Calu3 (cell line): ENCODE measurements at regions not wholly inside any gene's neighbourhood (a gene's known extent, or its start where the extent isn't known, plus 50 kb on each side); places are given as distances from the start of the nearest gene placed in this dataset.

Experiments used
- BruUV-seq: library from RNA; stranded (reverse); fragments of 400-500 nt; replicated peaks from 2 replicates; lab custom pipeline; 2021; lab: Mats Ljungman, UMichigan
- CTCF ChIA-PET: fragments of 300-600 bp; sonication (Branson Sonifier 250); formaldehyde crosslinking; loops from one replicate; lab custom pipeline; 2022; ENCODE audit warnings: antibody characterized with exemption; lab: Charles Lee
- DNase-seq: peaks from one replicate; pipeline ENCODE4 v3.0.0; 2022
- H3K27ac Mint-ChIP-seq: one replicate; pipeline ENCODE4 v1.8.0; 2022; ENCODE audit warnings: mixed read lengths; ENCODE audit not compliant: unreplicated experiment
- H3K27me3 Mint-ChIP-seq: one replicate; pipeline ENCODE4 v1.8.0; 2022; ENCODE audit warnings: mixed read lengths; ENCODE audit not compliant: unreplicated experiment
- H3K36me3 Mint-ChIP-seq: one replicate; pipeline ENCODE4 v1.8.0; 2022; ENCODE audit warnings: mild to moderate bottlenecking, moderate library complexity, mixed read lengths; ENCODE audit not compliant: insufficient read depth, unreplicated experiment
- H3K4me1 Mint-ChIP-seq: one replicate; pipeline ENCODE4 v1.8.0; 2022; ENCODE audit warnings: mild to moderate bottlenecking, low read depth, mixed read lengths; ENCODE audit not compliant: unreplicated experiment
- H3K4me3 Mint-ChIP-seq: one replicate; pipeline ENCODE4 v1.8.0; 2022; ENCODE audit warnings: mild to moderate bottlenecking, low read depth, moderate library complexity, mixed read lengths; ENCODE audit not compliant: unreplicated experiment
- H3K9me3 Mint-ChIP-seq: one replicate; pipeline ENCODE4 v1.8.0; 2022; ENCODE audit warnings: low read depth, mixed read lengths; ENCODE audit not compliant: unreplicated experiment
- CTCF ChIP-seq: fragments of 200-600 bp; IDR thresholded peaks from one replicate; pipeline ENCODE4 v1.8.0; 2022; ENCODE audit warnings: antibody characterized with exemption; ENCODE audit not compliant: unreplicated experiment
- intact Hi-C: fragments of 100-400 bp; cut with micrococcal nuclease; formaldehyde crosslinking; loops from one replicate; pipeline ENCODE4 v1.10.0; 2022; ENCODE audit not compliant: unreplicated experiment

DNA sequence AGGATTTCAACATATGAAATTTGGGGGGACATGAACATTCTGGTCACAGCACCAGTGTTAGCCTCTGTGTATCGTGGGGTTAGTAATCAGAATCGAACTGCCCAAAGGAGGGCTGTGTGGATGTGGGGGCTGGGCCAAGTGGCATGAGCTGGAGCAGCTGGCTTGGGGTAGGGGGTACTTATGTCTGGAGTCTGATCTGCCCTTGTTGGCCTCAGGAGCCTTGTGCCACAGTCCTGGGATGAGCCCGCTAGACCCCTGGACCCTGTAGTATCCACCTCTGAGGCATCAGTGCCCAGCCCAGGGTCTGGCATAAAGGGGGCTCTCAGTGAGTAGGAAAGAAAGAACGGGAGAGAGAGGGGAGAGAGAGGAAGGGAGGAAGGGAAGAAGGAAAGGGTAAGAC lies 67.3 kb downstream of the LRRC32 start:
- DNase-seq: no peak
- no peak for TF ChIP-seq CTCF
- intact Hi-C loops: no loop called here
- no peak overlapping the region for H3K27ac Mint-ChIP-seq
- H3K4me1 Mint-ChIP-seq: no peaks in the 10 kb centered on the region
- H3K36me3 Mint-ChIP-seq: no peaks in the 10 kb centered on the region
- no peak overlapping the region for H3K4me3 Mint-ChIP-seq
- no TSS peak for BruUV-seq
- H3K9me3 Mint-ChIP-seq: no peaks in the 10 kb centered on the region
- peaks cover 14% of the 10 kb centered on the region for H3K27me3 Mint-ChIP-seq
- CTCF ChIA-PET: no interaction called here
